ENCODE measurements at regions not wholly inside any gene's neighbourhood (a gene's known extent, or its start where the extent isn't known, plus 50 kb on each side); places are given as distances from the start of the nearest gene placed in this dataset.

- ATAC-seq (no peak), DNase-seq (no peak)
- H3K36me3 Mint-ChIP-seq (ENCODE audit: low read depth) = no peaks in the 10 kb centered on the region
- CTCF ChIA-PET = interaction anchor here (1.4 kb wide), 1 partner anchor 9 kb away, joined by 5 read pairs; no protein-coding TSS in a partner anchor
- peaks cover 5% of the 10 kb centered on the region for H3K4me1 Mint-ChIP-seq (ENCODE audit: low read depth)
- no peaks in the 10 kb centered on the region for H3K9me3 Mint-ChIP-seq
- POLR2A ChIA-PET = interaction anchor here (0.6 kb wide), 1 partner anchor 1122 kb away, joined by 4 read pairs; no protein-coding TSS in a partner anchor
- intact Hi-C loops (cut with micrococcal nuclease) = no loop called here
- H3K27ac Mint-ChIP-seq = no peak overlapping the region
- H3K4me3 Mint-ChIP-seq = no peak overlapping the region
- no peak for TF ChIP-seq CTCF (IDR thresholded peaks at IDR 0.05)
- peaks cover 52% of the 10 kb centered on the region for H3K27me3 Mint-ChIP-seq
Measured at GRCh38 chr10:21171936-21172541, 274.9 kb upstream of the NEBL start.

GRCh38 chr10:21171197-21171935 is 274.3 kb upstream of the NEBL start:
- peak; percentile 54 for TF ChIP-seq CTCF (IDR thresholded peaks at IDR 0.05)
- H3K36me3 Mint-ChIP-seq (ENCODE audit: low read depth) = no peaks in the 10 kb centered on the region
- DNase-seq (peak; percentile 29), ATAC-seq (no peak)
- ChIA-PET POLR2A (no interaction called here), CTCF (interaction anchor here (1.4 kb wide), 1 partner anchor 8 kb away, joined by 5 read pairs; no protein-coding TSS in a partner anchor)
- H3K4me1 Mint-ChIP-seq (ENCODE audit: low read depth) = peaks cover 5% of the 10 kb centered on the region
- intact Hi-C loops (cut with micrococcal nuclease) = no loop called here
- no peak overlapping the region for H3K4me3 Mint-ChIP-seq
- H3K27ac Mint-ChIP-seq = no peak overlapping the region
- H3K27me3 Mint-ChIP-seq = peaks cover 49% of the 10 kb centered on the region
- H3K9me3 Mint-ChIP-seq = no peaks in the 10 kb centered on the region

GRCh38 chr10:21170216-21170615 is 273.1 kb upstream of the NEBL start:
- no peaks in the 10 kb centered on the region for H3K36me3 Mint-ChIP-seq (ENCODE audit: low read depth)

GRCh38 chr10:21169271-21169670 is 272.2 kb upstream of the NEBL start:
- CTCF ChIA-PET = no interaction called here
- intact Hi-C loops (cut with micrococcal nuclease) = no loop called here
- no peak for DNase-seq
- Mint-ChIP-seq H3K9me3 (no peaks in the 10 kb centered on the region), H3K4me1 (ENCODE audit: low read depth) (peaks cover 3% of the 10 kb centered on the region), H3K36me3 (ENCODE audit: low read depth) (no peaks in the 10 kb centered on the region), H3K27me3 (peaks cover 38% of the 10 kb centered on the region), H3K27ac (no peak overlapping the region), H3K4me3 (no peak overlapping the region)
- no peak for TF ChIP-seq CTCF (IDR thresholded peaks at IDR 0.05)
- POLR2A ChIA-PET = no interaction called here
- no peak for ATAC-seq

More at GRCh38 chr10:21170216-21170615, 273.1 kb upstream of the NEBL start:
- intact Hi-C loops (cut with micrococcal nuclease) = no loop called here
- H3K27ac Mint-ChIP-seq = no peak overlapping the region
- DNase-seq = no peak
- ChIA-PET POLR2A (no interaction called here), CTCF (no interaction called here)
- no peak overlapping the region for H3K4me3 Mint-ChIP-seq
- no peak for ATAC-seq
- H3K9me3 Mint-ChIP-seq = no peaks in the 10 kb centered on the region
- no peak for TF ChIP-seq CTCF (IDR thresholded peaks at IDR 0.05)
- peaks cover 45% of the 10 kb centered on the region for H3K27me3 Mint-ChIP-seq
- H3K4me1 Mint-ChIP-seq (ENCODE audit: low read depth) = peaks cover 5% of the 10 kb centered on the region
